GM18907 (cell line): ENCODE measurements at regions not wholly inside any gene's neighbourhood (a gene's known extent, or its start where the extent isn't known, plus 50 kb on each side); places are given as distances from the start of the nearest gene placed in this dataset.
A peak's percentile ranks its signal among the peaks of the same experiment; 100 is the strongest.

ENCODE experiments used
- ATAC-seq: cut with Tn5 transposase; IDR thresholded peaks from one replicate; pipeline ENCODE4 v1.9.1; 2021; ENCODE audit warnings: mild to moderate bottlenecking, moderate library complexity; ENCODE audit not compliant: unreplicated experiment

- no peak for ATAC-seq
These were observed 297.4 kb upstream of the TAS2R1 start for GRCh38 chr5:9927521-9927997.

DNA sequence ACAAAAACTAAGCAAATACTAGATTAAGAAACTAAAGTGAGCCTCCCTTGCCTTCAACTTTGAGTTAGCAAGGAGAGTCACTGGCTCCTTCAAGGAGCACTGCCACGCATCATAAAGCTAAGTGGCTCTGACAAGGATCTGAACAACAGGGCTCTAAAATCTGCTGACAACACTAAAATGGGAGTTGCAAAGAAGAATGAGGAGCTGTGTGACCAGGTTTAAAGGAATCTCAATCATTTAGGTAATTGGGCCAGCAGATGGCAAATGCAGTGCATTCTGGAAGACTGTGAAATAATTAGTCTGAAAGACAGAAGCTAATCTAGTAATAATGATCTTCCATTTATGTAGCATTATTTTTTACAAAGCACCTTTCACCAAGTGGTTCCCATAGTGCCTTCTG lies 297.0 kb upstream of the TAS2R1 start:
- no peak for ATAC-seq

DNA sequence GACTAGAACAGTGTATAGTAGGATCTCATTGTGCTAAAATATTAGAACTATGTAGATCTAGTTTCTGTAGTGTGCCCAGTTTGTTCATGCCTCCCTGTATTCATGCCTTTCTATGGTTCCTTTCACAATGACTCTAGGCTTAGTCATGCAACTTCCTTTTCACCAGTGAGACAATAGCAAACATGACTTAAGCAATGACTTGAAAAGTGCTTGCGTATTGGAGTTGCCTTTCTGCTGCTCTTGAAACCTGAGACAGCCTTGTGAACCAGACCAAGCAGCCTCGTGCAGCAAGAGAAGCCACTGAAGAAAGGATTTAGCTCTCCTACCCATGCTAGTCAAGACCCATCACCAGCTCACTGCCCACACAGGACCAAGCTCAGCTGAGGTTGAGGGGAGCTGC lies 294.5 kb upstream of the TAS2R1 start:
- peak; percentile 80 for ATAC-seq

DNA sequence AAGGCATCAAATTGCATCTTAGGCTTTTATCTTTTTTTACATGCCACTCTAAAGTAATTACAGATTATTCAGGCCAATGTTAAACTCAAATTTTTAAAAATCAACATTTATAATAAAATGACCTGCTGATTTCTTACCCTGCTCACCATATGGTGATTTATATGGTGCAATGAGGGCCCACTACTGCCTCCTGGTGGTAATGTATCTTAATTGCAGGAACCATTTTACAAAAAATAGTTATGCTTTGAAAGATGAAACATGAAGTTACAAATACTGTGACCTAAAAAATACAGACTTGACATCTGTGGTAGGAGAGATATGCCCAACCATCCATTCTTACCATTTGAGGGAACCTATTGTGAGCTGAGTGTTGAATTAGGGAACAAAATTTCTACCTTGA lies 292.6 kb upstream of the TAS2R1 start:
- ATAC-seq, result no peak

DNA sequence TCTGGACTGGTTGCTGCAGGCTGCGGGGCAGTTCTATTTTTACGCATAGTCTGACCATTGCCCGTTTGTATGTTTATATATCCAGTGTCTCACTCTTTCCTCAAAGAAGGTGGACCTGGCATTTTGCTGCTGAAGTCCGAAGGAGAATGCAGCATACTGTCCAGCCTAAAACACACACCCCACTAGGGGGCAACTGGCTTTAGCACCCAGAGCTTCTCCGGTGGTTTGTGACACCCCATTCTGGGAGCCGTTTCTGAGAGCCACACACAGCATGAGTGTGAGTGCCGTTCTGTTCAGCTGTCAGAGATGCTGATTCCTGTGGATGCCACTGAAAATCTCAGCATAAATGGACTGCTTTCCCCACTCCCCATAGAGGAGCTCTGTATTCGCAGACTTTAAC lies 290.5 kb upstream of the TAS2R1 start:
- no peak for ATAC-seq

DNA sequence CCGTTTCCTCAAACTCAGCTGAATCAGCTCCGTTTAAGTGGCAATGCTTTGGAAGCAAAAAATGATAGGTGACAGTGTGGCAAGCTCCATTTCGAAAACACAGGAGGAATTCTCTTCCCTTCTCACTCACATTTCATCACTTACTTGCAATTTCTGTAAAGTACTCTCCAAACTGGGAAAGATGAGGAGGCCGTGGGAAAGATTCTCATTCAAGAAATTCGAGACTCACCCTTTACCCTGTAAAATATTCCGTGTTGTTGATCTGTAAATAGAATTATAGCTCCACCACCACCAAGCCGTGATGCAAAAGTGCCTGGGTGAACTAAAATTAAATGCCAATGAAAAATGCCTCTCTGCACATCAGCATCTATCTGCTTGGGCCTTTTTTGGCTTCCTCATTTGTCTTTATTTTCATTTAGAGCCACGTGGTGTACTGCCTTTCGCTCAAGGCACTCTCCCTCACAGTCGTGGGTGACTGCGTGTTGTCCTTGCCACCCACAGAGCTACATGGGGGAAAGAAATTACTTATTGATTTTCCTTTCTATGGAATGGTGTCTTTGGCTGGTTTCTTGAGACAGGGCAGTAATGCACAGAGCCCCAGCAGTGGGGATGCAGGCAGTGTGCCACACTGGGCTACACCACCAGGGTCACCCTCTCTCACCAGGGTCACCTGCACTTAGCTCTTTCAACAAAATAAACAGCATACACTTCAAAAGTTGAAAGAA lies 289.3 kb upstream of the TAS2R1 start:
- no peak for ATAC-seq

- ATAC-seq, result no peak
These were observed 275.5 kb upstream of the TAS2R1 start for GRCh38 chr5:9905661-9906060.

DNA sequence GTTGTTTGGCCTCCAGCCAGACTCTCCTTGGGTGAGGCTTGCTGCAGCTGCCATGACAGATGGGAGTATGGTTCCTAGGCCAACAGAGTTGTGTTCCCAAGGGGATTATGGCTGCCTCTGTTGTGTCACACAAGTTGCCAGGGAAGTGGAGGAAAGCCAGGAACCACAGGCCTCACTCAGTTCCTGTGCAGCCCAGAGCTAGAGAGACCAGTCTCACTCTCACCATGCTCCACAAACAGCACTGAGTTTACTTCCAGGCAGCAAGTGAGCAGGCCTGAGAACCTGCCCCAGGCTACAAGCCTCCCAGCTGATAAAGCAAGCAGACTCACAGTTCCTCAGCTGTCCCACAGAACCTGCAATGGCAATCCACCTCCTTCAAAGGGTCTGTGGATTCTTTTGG lies 273.6 kb upstream of the TAS2R1 start:
- no peak for ATAC-seq

DNA sequence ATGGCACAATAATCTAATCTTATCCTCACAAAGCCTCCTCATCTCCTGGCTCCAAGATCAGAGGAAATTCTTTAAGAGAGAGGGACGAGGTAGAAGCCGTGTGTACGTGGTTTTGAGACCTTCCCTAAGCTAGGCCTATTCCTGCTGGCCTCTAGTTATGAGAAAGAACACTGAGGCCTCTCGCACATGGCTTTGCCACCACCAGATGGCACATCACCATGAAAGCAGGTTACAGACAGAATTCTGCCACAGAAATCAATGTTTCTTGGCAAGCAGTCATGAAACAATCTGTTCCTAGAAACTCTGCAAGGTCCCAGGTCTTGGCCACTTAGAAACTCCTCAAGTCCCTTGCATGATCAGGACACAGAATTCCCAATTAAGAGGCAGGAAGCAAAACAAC lies 268.2 kb upstream of the TAS2R1 start:
- no peak for ATAC-seq

GRCh38 chr5:9895302-9895645 lies 265.1 kb upstream of the TAS2R1 start:
- no peak for ATAC-seq

- no peak for ATAC-seq
These were observed 264.6 kb upstream of the TAS2R1 start for GRCh38 chr5:9894571-9895301.

DNA sequence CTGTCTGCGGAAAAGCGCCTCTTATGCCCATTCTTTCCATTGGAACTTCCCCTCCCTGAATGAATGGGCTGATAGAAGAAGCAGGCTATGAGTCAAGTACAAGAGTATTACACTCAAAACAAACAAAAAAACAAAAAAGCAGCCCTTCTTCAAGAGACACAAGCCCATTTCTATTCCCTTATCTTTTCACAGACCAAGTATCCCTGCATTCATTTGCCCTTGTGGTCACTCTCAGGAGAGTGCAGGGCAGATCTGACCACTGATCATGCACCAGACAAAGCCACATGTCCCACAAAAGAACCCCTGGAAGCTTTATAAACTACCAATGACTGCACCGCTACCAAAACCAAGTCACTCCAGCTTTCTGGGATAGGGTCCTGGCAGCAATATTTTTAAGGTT lies 262.5 kb upstream of the TAS2R1 start:
- no peak for ATAC-seq

- no peak for ATAC-seq
These were observed 259.4 kb upstream of the TAS2R1 start for GRCh38 chr5:9889511-9889910.

DNA sequence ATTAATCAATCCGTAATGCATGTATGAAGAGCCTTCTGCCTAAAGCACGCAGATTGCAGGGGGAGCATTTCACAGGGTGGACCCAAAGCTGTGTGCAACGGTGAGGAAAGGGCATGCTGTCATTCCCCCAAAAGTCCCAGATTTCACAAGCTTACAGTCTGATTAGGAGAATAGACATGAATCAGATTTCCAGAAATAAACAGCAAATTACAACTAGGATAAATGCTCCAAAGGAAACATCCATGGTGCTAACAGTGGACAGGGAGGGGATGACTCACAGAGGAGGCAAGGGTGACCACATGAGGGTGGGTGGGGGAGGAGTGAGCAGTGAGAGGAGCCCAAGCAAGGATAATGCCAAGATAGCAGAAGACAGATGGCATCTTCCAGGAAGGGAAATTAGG lies 258.4 kb upstream of the TAS2R1 start:
- ATAC-seq, result no peak

DNA sequence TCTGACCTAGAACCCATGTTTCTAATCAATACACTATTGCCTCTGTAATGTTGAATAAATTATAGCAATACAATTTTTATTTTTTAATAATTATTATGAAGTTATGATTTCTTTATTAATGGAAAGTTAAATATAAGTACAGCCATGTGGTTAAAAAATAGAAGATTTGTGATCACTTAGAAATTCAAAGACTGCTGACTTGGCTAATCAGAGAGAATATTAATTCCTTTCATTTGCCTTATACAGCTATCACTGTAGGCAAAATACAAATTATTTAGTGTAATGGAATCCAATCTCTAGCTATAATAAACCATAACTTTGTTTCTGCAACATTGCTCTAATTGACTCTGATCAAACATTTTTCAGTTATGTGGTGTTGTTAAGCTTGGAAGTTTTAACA lies 255.0 kb upstream of the TAS2R1 start:
- no peak for ATAC-seq

GRCh38 chr5:9878206-9878605 lies 248.1 kb upstream of the TAS2R1 start:
- ATAC-seq, result no peak

DNA sequence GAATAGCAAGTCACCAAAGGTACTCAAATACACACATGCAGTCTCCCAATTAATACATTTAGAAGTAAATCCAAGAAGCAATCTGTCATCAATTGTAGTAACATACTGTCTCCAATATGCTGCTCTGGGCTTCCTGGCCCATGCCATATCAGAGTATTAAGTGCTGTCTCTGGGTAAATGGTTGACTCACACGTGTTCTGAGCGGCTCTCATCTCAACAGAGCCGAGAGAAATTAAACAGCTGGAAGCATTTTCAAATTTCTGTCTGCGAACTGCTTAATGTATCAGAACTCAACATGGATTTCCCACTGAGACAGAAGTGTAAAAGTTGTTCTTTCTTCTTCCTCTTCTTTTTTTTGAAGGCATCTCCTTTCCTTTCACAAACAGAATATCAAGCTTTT lies 247.3 kb upstream of the TAS2R1 start:
- ATAC-seq, result no peak

- ATAC-seq, result no peak
These were observed 246.3 kb upstream of the TAS2R1 start for GRCh38 chr5:9876451-9876850.

DNA sequence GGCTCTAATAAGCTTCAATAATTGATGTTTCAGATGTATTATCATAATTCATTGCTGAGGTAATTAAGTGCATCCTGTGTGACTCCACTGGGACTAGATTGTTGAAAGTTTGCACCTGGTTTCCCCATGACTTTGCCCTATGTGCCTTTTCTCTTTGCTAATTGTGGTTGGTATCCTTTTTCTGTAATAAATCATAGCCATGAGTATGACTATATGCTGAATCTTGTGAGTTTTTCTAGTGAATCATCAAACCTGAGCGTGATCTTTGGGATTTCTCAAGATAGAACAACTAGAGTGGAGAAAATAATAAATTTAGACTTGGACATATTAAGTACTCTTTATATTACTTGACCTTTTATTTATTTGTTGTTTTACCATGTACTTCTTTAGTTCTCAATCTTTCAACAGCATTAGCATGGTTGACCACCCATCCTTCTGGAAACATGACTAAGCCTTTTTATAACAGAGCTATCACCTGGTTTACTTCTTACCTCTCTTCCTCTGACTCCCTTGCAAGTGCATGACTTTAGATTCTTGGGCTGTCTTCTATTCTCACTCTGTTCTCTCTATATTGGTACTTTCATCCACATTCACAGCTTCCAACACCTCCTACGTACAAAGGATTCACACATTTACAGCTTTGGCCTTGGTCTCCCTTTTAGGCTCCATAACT lies 239.6 kb upstream of the TAS2R1 start:
- no peak for ATAC-seq

DNA sequence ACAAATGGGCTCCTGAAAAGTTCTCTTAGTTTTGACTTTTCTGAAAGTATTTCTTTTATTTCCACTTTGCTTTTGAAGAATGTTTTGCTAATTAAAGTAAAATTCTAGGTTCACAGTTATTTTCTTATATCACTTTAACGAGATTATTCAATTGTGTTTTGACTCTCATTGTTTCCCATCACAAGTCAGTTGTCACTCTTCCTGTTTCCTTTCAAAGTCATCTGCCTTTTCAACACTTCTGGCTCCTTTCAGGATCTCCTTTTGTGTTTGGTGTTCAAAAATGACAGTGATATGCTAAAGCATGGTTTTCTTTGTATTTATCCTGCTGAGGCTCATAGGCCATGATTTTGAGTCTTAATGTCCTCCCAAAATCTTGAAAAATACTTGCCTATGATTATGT lies 235.4 kb upstream of the TAS2R1 start:
- ATAC-seq, result no peak

DNA sequence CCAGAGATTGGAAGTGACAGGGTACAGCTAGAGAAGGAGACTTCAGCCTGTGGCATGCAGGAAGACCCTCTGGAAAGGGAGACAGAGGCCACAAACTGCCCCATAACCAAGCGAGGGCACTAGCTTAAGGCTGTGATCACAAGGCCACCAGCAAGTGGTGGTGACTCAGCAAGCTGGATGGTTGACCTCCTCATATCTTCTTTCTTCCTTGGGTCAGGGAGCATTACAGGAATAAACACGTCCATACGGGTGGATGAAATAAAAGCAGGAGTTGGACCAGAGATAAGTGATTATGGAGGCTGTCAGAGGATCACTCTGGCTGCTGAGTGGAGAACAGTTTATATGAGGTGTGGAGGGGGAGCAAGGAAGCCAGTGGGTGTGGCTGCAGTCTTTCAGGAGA lies 234.6 kb upstream of the TAS2R1 start:
- ATAC-seq, result no peak

- no peak for ATAC-seq
These were observed 233.3 kb upstream of the TAS2R1 start for GRCh38 chr5:9863486-9863885.
